ENCODE measurements at regions not wholly inside any gene's neighbourhood (a gene's known extent, or its start where the extent isn't known, plus 50 kb on each side); places are given as distances from the start of the nearest gene placed in this dataset.

- no peak overlapping the region for H3K4ac ChIP-seq (ENCODE audit: low read depth in 1 of 2, low read length in 2 of 2)
- H3K18ac ChIP-seq (ENCODE audit: low read depth in 1 of 2, low read length in 2 of 2), result no peak overlapping the region
- DNase-seq, result no peak
- H3K9ac ChIP-seq (ENCODE audit: low read length), result no peak overlapping the region
- no peaks in the 10 kb centered on the region for H3K79me1 ChIP-seq (replicated peaks; ENCODE audit: low read length, poor library complexity, severe bottlenecking)
- H2BK15ac ChIP-seq (ENCODE audit: low read depth, poor library complexity, severe bottlenecking), result no peak overlapping the region
- H4K8ac ChIP-seq (ENCODE audit: low read length), result no peak overlapping the region
- no peak overlapping the region for H3K23ac ChIP-seq (ENCODE audit: low read length in 2 of 2)
- H2AK5ac ChIP-seq (ENCODE audit: low read length, severe bottlenecking), result no peak overlapping the region
- no peak overlapping the region for H4K91ac ChIP-seq (ENCODE audit: low read length)
- H3K9me3 ChIP-seq (ENCODE audit: control insufficient read depth, low read length), result no peaks in the 10 kb centered on the region
- no peak overlapping the region for H3K27ac ChIP-seq (ENCODE audit: low read length, poor library complexity, severe bottlenecking)
- no peak overlapping the region for H2BK120ac ChIP-seq (ENCODE audit: low read depth, low read length)
- no peak overlapping the region for H3K4me3 ChIP-seq (ENCODE audit: insufficient read depth in 1 of 2, low read depth in 1 of 2, low read length in 2 of 2)
- H2AFZ ChIP-seq (ENCODE audit: low read depth, low read length), result no peak overlapping the region
- H2BK5ac ChIP-seq (ENCODE audit: low read depth, low read length, poor library complexity, severe bottlenecking), result no peak overlapping the region
- no peak overlapping the region for H3K4me2 ChIP-seq (ENCODE audit: low read length, poor library complexity, severe bottlenecking)
- no peaks in the 10 kb centered on the region for H3K27me3 ChIP-seq (ENCODE audit: control insufficient read depth in 1 of 2, insufficient read depth in 1 of 2, low read length in 2 of 2)
- peaks cover 2% of the 10 kb centered on the region for H3K4me1 ChIP-seq (ENCODE audit: control insufficient read depth, insufficient read depth, low read depth, low read length)
- H3K36me3 ChIP-seq (ENCODE audit: control insufficient read depth in 1 of 2, insufficient read depth in 2 of 2, low read depth in 1 of 2, low read length in 2 of 2), result no peaks in the 10 kb centered on the region
- no peak overlapping the region for H3K14ac ChIP-seq (ENCODE audit: low read length in 2 of 2)
- no peak overlapping the region for H2BK12ac ChIP-seq (ENCODE audit: low read length in 2 of 2)
Measured at GRCh38 chr2:225108805-225109204, 66.5 kb upstream of the DOCK10 start.

DNA sequence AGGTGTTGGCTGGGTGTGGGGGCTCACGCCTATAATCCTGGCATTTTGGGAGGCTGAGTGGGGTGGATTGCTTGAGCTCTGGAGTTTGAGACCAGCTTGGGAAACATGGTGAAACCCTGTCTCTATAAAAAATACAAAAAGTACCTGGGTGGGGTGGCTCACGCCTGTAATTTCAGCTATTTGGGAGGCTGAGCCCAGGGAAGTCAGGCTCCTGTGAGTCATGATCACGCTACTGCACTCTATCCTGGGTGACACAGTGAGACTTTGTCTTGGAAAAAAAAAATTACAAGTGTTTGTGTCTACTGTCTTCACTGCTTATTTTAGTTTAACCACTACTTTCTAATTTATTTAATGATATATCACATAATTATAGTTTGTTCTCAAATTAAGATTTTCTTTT is 62.7 kb upstream of the DOCK10 start:
- Histone ChIP-seq H2BK5ac (ENCODE audit: low read depth, low read length, poor library complexity, severe bottlenecking) (no peak overlapping the region), H3K4ac (ENCODE audit: low read depth in 1 of 2, low read length in 2 of 2) (no peak overlapping the region), H3K27ac (ENCODE audit: low read length, poor library complexity, severe bottlenecking) (peak overlapping the region; percentile 26), H4K8ac (ENCODE audit: low read length) (no peak overlapping the region), H2BK120ac (ENCODE audit: low read depth, low read length) (no peak overlapping the region), H2AFZ (ENCODE audit: low read depth, low read length) (no peak overlapping the region), H3K4me3 (ENCODE audit: insufficient read depth in 1 of 2, low read depth in 1 of 2, low read length in 2 of 2) (no peak overlapping the region), H3K9me3 (ENCODE audit: control insufficient read depth, low read length) (no peaks in the 10 kb centered on the region), H3K36me3 (ENCODE audit: control insufficient read depth in 1 of 2, insufficient read depth in 2 of 2, low read depth in 1 of 2, low read length in 2 of 2) (no peaks in the 10 kb centered on the region), H3K4me2 (ENCODE audit: low read length, poor library complexity, severe bottlenecking) (no peak overlapping the region), H3K9ac (ENCODE audit: low read length) (no peak overlapping the region), H2BK12ac (ENCODE audit: low read length in 2 of 2) (no peak overlapping the region), H2AK5ac (ENCODE audit: low read length, severe bottlenecking) (no peak overlapping the region), H2BK15ac (ENCODE audit: low read depth, poor library complexity, severe bottlenecking) (no peak overlapping the region), H3K4me1 (ENCODE audit: control insufficient read depth, insufficient read depth, low read depth, low read length) (peaks cover 2% of the 10 kb centered on the region), H3K27me3 (ENCODE audit: control insufficient read depth in 1 of 2, insufficient read depth in 1 of 2, low read length in 2 of 2) (no peaks in the 10 kb centered on the region), H3K23ac (ENCODE audit: low read length in 2 of 2) (no peak overlapping the region), H3K14ac (ENCODE audit: low read length in 2 of 2) (no peak overlapping the region), H3K79me1 (replicated peaks; ENCODE audit: low read length, poor library complexity, severe bottlenecking) (no peaks in the 10 kb centered on the region), H3K18ac (ENCODE audit: low read depth in 1 of 2, low read length in 2 of 2) (no peak overlapping the region), H4K91ac (ENCODE audit: low read length) (no peak overlapping the region)
- 80% methylated on average over 3 of the region's 3 CpGs for WGBS
- DNase-seq, result no peak

DNA sequence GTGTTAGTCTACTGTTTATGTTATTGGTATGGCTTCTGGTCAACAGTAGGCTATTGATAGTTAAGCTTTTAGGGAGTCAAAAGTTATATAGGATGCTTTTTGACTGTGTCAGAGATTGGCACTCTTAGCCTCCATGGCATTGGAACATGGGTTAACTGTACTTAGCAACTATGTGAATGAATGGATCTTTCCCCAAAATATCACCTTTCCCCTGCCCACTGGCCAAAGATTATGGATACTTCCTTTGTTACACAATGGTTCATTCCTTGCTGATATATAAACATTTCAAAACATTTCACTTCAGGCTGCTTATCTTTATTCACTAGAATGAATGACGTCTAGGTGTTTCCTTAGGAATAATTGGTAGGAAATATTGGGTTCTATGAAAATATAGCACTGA is 62.1 kb upstream of the DOCK10 start:
- no peak overlapping the region for H2AFZ ChIP-seq (ENCODE audit: low read depth, low read length)
- no peaks in the 10 kb centered on the region for H3K36me3 ChIP-seq (ENCODE audit: control insufficient read depth in 1 of 2, insufficient read depth in 2 of 2, low read depth in 1 of 2, low read length in 2 of 2)
- H3K4ac ChIP-seq (ENCODE audit: low read depth in 1 of 2, low read length in 2 of 2), result no peak overlapping the region
- H2BK15ac ChIP-seq (ENCODE audit: low read depth, poor library complexity, severe bottlenecking), result no peak overlapping the region
- no peak overlapping the region for H2BK5ac ChIP-seq (ENCODE audit: low read depth, low read length, poor library complexity, severe bottlenecking)
- no peak overlapping the region for H3K18ac ChIP-seq (ENCODE audit: low read depth in 1 of 2, low read length in 2 of 2)
- H3K14ac ChIP-seq (ENCODE audit: low read length in 2 of 2), result no peak overlapping the region
- H2AK5ac ChIP-seq (ENCODE audit: low read length, severe bottlenecking), result no peak overlapping the region
- no peaks in the 10 kb centered on the region for H3K27me3 ChIP-seq (ENCODE audit: control insufficient read depth in 1 of 2, insufficient read depth in 1 of 2, low read length in 2 of 2)
- H3K9ac ChIP-seq (ENCODE audit: low read length), result peak overlapping the region; percentile 47
- peak overlapping the region in 1 of 2 experiments; percentile 11 for H3K4me3 ChIP-seq (ENCODE audit: insufficient read depth in 1 of 2, low read depth in 1 of 2, low read length in 2 of 2)
- H3K9me3 ChIP-seq (ENCODE audit: control insufficient read depth, low read length), result no peaks in the 10 kb centered on the region
- no peak overlapping the region for H3K23ac ChIP-seq (ENCODE audit: low read length in 2 of 2)
- H3K79me1 ChIP-seq (replicated peaks; ENCODE audit: low read length, poor library complexity, severe bottlenecking), result no peaks in the 10 kb centered on the region
- H3K27ac ChIP-seq (ENCODE audit: low read length, poor library complexity, severe bottlenecking), result peak overlapping the region; percentile 19
- H3K4me2 ChIP-seq (ENCODE audit: low read length, poor library complexity, severe bottlenecking), result no peak overlapping the region
- peaks cover 2% of the 10 kb centered on the region for H3K4me1 ChIP-seq (ENCODE audit: control insufficient read depth, insufficient read depth, low read depth, low read length)
- H4K91ac ChIP-seq (ENCODE audit: low read length), result no peak overlapping the region
- DNase-seq, result no peak
- no peak overlapping the region for H2BK12ac ChIP-seq (ENCODE audit: low read length in 2 of 2)
- no peak overlapping the region for H4K8ac ChIP-seq (ENCODE audit: low read length)
- no peak overlapping the region for H2BK120ac ChIP-seq (ENCODE audit: low read depth, low read length)
- WGBS, result no CpG with 5 or more reads among the region's 1 CpG

DNA sequence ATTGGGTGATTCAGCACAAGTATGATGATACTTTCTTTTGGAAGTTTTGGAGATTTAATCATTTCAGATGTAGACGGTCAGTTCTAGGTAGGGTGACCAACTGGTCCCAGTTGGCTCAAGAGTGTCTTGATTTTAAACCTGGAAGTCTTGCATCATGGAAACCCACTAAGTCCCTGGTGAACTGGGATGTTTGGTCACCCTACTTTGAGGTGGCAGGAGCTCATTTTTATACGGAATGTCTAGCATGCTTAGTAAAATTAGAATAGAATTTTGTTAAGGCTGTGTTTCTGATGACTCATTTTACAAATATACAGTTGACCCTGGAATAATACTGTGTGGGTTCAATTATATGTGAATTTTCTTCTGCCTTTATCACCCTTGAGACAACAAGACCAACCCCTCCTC is 61.5 kb upstream of the DOCK10 start:
- no peaks in the 10 kb centered on the region for H3K9me3 ChIP-seq (ENCODE audit: control insufficient read depth, low read length)
- no peak overlapping the region for H2AFZ ChIP-seq (ENCODE audit: low read depth, low read length)

More for the DNA sequence above, 61.5 kb upstream of the DOCK10 start:
- H3K4me1 ChIP-seq (ENCODE audit: control insufficient read depth, insufficient read depth, low read depth, low read length), result peaks cover 2% of the 10 kb centered on the region
- WGBS, result 27% methylated on average over 2 of the region's 2 CpGs
- H2BK5ac ChIP-seq (ENCODE audit: low read depth, low read length, poor library complexity, severe bottlenecking), result no peak overlapping the region
- H3K23ac ChIP-seq (ENCODE audit: low read length in 2 of 2), result no peak overlapping the region
- no peak overlapping the region for H2BK120ac ChIP-seq (ENCODE audit: low read depth, low read length)
- no peak overlapping the region for H2AK5ac ChIP-seq (ENCODE audit: low read length, severe bottlenecking)
- H3K27ac ChIP-seq (ENCODE audit: low read length, poor library complexity, severe bottlenecking), result peak overlapping the region; percentile 66
- H3K79me1 ChIP-seq (replicated peaks; ENCODE audit: low read length, poor library complexity, severe bottlenecking), result no peaks in the 10 kb centered on the region
- H3K4me2 ChIP-seq (ENCODE audit: low read length, poor library complexity, severe bottlenecking), result no peak overlapping the region
- no peak overlapping the region for H2BK15ac ChIP-seq (ENCODE audit: low read depth, poor library complexity, severe bottlenecking)
- H3K14ac ChIP-seq (ENCODE audit: low read length in 2 of 2), result no peak overlapping the region
- peak overlapping the region; percentile 47 for H3K9ac ChIP-seq (ENCODE audit: low read length)
- H3K18ac ChIP-seq (ENCODE audit: low read depth in 1 of 2, low read length in 2 of 2), result no peak overlapping the region
- H3K27me3 ChIP-seq (ENCODE audit: control insufficient read depth in 1 of 2, insufficient read depth in 1 of 2, low read length in 2 of 2), result no peaks in the 10 kb centered on the region
- H2BK12ac ChIP-seq (ENCODE audit: low read length in 2 of 2), result no peak overlapping the region
- H3K36me3 ChIP-seq (ENCODE audit: control insufficient read depth in 1 of 2, insufficient read depth in 2 of 2, low read depth in 1 of 2, low read length in 2 of 2), result no peaks in the 10 kb centered on the region
- DNase-seq, result peak; percentile 8
- no peak overlapping the region for H4K91ac ChIP-seq (ENCODE audit: low read length)
- H3K4ac ChIP-seq (ENCODE audit: low read depth in 1 of 2, low read length in 2 of 2), result no peak overlapping the region
- no peak overlapping the region for H4K8ac ChIP-seq (ENCODE audit: low read length)
- H3K4me3 ChIP-seq (ENCODE audit: insufficient read depth in 1 of 2, low read depth in 1 of 2, low read length in 2 of 2), result peak overlapping the region in 1 of 2 experiments; percentile 27

All from mesenchymal stem cell (in vitro differentiated cells and primary cell).